ENCODE measurements at regions not wholly inside any gene's neighbourhood (a gene's known extent, or its start where the extent isn't known, plus 50 kb on each side); places are given as distances from the start of the nearest gene placed in this dataset.
A peak's percentile ranks its signal among the peaks of the same experiment; 100 is the strongest.

GRCh38 chr7:137172105-137172590 is 171.4 kb downstream of the PTN start:
- DNase-seq (ENCODE audit: low spot score) (no peak), FAIRE-seq (no peak)

- FAIRE-seq (no peak), DNase-seq (ENCODE audit: low spot score) (peak; percentile 32)
Measured at GRCh38 chr7:137169282-137169698, 174.2 kb downstream of the PTN start.

- DNase-seq (ENCODE audit: low spot score) (no peak), FAIRE-seq (no peak)
Measured at GRCh38 chr7:137167609-137168008, 175.9 kb downstream of the PTN start.

- FAIRE-seq (no peak), DNase-seq (ENCODE audit: low spot score) (no peak)
Measured at GRCh38 chr7:137166363-137166762, 177.2 kb downstream of the PTN start.

- no peak for DNase-seq (ENCODE audit: low spot score)
- FAIRE-seq: no peak
Measured at GRCh38 chr7:137165786-137166185, 177.7 kb downstream of the PTN start.

- no peak for DNase-seq (ENCODE audit: low spot score)
- no peak for FAIRE-seq
Measured at GRCh38 chr7:137165241-137165640, 178.3 kb downstream of the PTN start.

- DNase-seq (ENCODE audit: low spot score) (no peak), FAIRE-seq (no peak)
Measured at GRCh38 chr7:137164251-137164650, 179.3 kb downstream of the PTN start.

GRCh38 chr7:137160236-137160635 is 183.3 kb downstream of the PTN start:
- no peak for DNase-seq (ENCODE audit: low spot score)
- no peak for FAIRE-seq

- FAIRE-seq (no peak), DNase-seq (ENCODE audit: low spot score) (no peak)
Measured at GRCh38 chr7:137157256-137157655, 186.3 kb downstream of the PTN start.

- FAIRE-seq (no peak), DNase-seq (ENCODE audit: low spot score) (no peak)
Measured at GRCh38 chr7:137151690-137152052, 191.9 kb downstream of the PTN start.

- FAIRE-seq (peak; percentile 90), DNase-seq (ENCODE audit: low spot score) (peak; percentile 84)
Measured at GRCh38 chr7:137151041-137151689, 192.4 kb downstream of the PTN start.

- FAIRE-seq: no peak
- DNase-seq (ENCODE audit: low spot score): no peak
Measured at GRCh38 chr7:137147338-137147720, 196.2 kb downstream of the PTN start.

- FAIRE-seq (no peak), DNase-seq (ENCODE audit: low spot score) (peak; percentile 77)
Measured at GRCh38 chr7:137146552-137147337, 196.8 kb downstream of the PTN start.

GRCh38 chr7:137146012-137146455 is 197.5 kb downstream of the PTN start:
- peak; percentile 87 for DNase-seq (ENCODE audit: low spot score)
- peak; percentile 95 for FAIRE-seq

- FAIRE-seq: peak; percentile 89
- peak; percentile 89 for DNase-seq (ENCODE audit: low spot score)
Measured at GRCh38 chr7:137142376-137142775, 201.2 kb downstream of the PTN start.

- no peak for FAIRE-seq
Measured at GRCh38 chr7:137135654-137136350, 207.7 kb downstream of the PTN start.

GRCh38 chr7:137130751-137131158 is 212.8 kb downstream of the PTN start:
- FAIRE-seq (peak; percentile 85), DNase-seq (ENCODE audit: low spot score) (peak; percentile 84)

More at GRCh38 chr7:137135654-137136350, 207.7 kb downstream of the PTN start:
- DNase-seq (ENCODE audit: low spot score): no peak

GRCh38 chr7:137129025-137129424 is 214.5 kb downstream of the PTN start:
- FAIRE-seq (no peak), DNase-seq (ENCODE audit: low spot score) (no peak)

GRCh38 chr7:137127806-137128205 is 215.7 kb downstream of the PTN start:
- FAIRE-seq (no peak), DNase-seq (ENCODE audit: low spot score) (no peak)

GRCh38 chr7:137127058-137127457 is 216.5 kb downstream of the PTN start:
- no peak for DNase-seq (ENCODE audit: low spot score)
- no peak for FAIRE-seq

- DNase-seq (ENCODE audit: low spot score) (no peak), FAIRE-seq (no peak)
Measured at GRCh38 chr7:137122145-137122544, 221.4 kb downstream of the PTN start.

- FAIRE-seq: no peak
Measured at GRCh38 chr7:137120690-137121089, 222.8 kb downstream of the PTN start.

More at GRCh38 chr7:137120690-137121089, 222.8 kb downstream of the PTN start:
- no peak for DNase-seq (ENCODE audit: low spot score)

Data from RCC 7860 (cell line).